Activated naive CD4-positive, alpha-beta T cell treated with anti-CD3 and anti-CD28 coated beads for 36 hours (primary cell): ENCODE measurements at regions not wholly inside any gene's neighbourhood (a gene's known extent, or its start where the extent isn't known, plus 50 kb on each side); places are given as distances from the start of the nearest gene placed in this dataset.
"Not testable (repeated sequence)": the region's sequence is repeated elsewhere in the genome, so short reads cannot be mapped to it uniquely, and the experiment has no call there.

Experiments
- CTCF ChIA-PET: fragments of 350-600 bp; sonication (Branson Sonifier 250); formaldehyde crosslinking; loops from one replicate; lab custom pipeline; 2021; ENCODE audit warnings: antibody characterized with exemption; lab: Charles Lee
- DNase-seq: peaks from one replicate; pipeline ENCODE4 v3.0.0-alpha.2; 2020
- H3K27ac Mint-ChIP-seq: one replicate; pipeline ENCODE4 v1.8.0; 2021; ENCODE audit warnings: mild to moderate bottlenecking, mixed read lengths
- H3K27me3 Mint-ChIP-seq: one replicate; pipeline ENCODE4 v1.8.0; 2021; ENCODE audit warnings: low read depth, mixed read lengths
- H3K36me3 Mint-ChIP-seq: one replicate; pipeline ENCODE4 v1.8.0; 2021; ENCODE audit warnings: low read depth, mixed read lengths
- H3K4me1 Mint-ChIP-seq: one replicate; pipeline ENCODE4 v1.8.0; 2021; ENCODE audit warnings: low read depth, mixed read lengths
- H3K4me3 Mint-ChIP-seq: one replicate; pipeline ENCODE4 v1.8.0; 2021; ENCODE audit warnings: mild to moderate bottlenecking, moderate library complexity, mixed read lengths
- H3K9me3 Mint-ChIP-seq: one replicate; pipeline ENCODE4 v1.8.0; 2021; ENCODE audit warnings: mixed read lengths
- intact Hi-C: fragments of 100-400 bp; cut with micrococcal nuclease; formaldehyde crosslinking; loops from one replicate; pipeline ENCODE4 v1.15.1; 2023

DNA sequence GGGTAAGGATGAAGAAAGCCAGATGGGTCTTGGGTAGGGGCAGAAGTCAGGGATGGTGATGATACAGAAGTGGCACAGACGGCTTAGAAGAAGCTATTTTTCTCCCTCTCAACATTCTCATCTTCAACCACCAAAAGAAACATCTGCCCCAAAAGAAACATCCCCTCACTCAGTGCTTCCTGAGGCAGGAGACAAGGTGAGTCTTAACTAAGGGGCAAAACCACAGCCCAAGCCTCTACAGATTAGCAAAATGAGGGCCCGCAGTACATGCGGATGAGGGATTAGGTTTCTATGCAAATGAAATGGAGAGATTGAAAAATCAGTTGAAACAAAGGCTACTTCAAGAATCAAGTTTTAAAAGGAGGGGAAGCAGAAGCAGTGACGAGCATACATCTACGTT lies 241.3 kb upstream of the CCDC196 start:
- no peaks in the 10 kb centered on the region for H3K36me3 Mint-ChIP-seq
- H3K9me3 Mint-ChIP-seq = no peaks in the 10 kb centered on the region
- H3K27me3 Mint-ChIP-seq = peaks cover 2% of the 10 kb centered on the region
- DNase-seq = no peak
- H3K27ac Mint-ChIP-seq = no peak overlapping the region
- no peaks in the 10 kb centered on the region for H3K4me1 Mint-ChIP-seq
- H3K4me3 Mint-ChIP-seq = no peak overlapping the region
- intact Hi-C loops = no loop called here
- CTCF ChIA-PET = no interaction called here

DNA sequence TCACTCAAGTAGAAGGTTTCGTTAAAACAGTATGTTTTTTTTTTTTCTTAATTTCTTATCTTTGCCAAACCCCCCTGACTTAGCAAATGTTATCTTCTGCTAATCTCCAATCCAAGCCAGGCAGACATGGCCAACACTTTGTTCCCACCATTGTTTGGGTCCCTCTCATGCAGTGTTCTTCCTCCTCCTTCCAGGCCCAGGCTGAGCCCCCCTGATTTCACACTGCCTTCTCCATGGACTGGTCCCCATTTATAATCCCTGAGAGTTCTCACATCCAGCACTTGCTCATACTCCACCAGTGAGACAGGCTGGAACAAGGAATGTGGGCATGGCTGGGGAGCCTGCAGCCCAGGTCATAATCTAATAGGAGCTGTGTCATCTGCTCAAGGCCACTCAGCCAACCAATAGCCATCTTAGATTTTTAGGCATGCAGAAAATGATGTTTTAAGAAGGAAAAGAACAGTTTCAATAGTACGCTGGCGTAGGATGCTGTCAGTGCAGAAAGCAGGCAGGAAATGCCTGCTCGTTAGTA lies 238.4 kb upstream of the CCDC196 start:
- CTCF ChIA-PET = no interaction called here
- peaks cover 2% of the 10 kb centered on the region for H3K27me3 Mint-ChIP-seq
- no peaks in the 10 kb centered on the region for H3K36me3 Mint-ChIP-seq
- H3K4me1 Mint-ChIP-seq = no peaks in the 10 kb centered on the region
- H3K9me3 Mint-ChIP-seq = no peaks in the 10 kb centered on the region
- intact Hi-C loops = no loop called here
- H3K4me3 Mint-ChIP-seq = no peak overlapping the region
- DNase-seq = no peak
- H3K27ac Mint-ChIP-seq = no peak overlapping the region

- DNase-seq = no peak
- Mint-ChIP-seq H3K27ac (no peak overlapping the region), H3K27me3 (peaks cover 2% of the 10 kb centered on the region), H3K4me3 (no peak overlapping the region), H3K4me1 (no peaks in the 10 kb centered on the region), H3K36me3 (no peaks in the 10 kb centered on the region), H3K9me3 (no peaks in the 10 kb centered on the region)
- intact Hi-C loops = no loop called here
- CTCF ChIA-PET = no interaction called here
Observed at GRCh38 chr14:66248256-66248655, 237.9 kb upstream of the CCDC196 start.

DNA sequence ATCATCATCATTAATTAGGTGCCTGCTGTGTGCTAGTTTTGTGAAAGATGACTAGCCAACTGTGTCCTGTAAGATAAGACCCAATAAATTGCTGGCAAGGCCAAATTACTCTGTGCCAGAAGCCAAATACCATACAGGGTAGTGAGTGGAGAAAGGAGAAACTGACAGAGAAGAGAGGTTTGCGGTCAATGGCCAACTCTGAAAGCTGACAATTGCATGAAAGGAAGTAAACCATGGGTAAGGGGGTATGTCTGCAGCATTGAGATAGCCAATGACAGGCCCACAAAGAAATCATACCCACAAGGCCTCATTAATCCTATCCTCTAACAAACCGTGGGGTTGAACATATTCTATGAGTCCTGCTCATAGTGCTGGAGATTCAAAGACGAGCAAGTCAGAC lies 236.6 kb upstream of the CCDC196 start:
- Mint-ChIP-seq H3K9me3 (no peaks in the 10 kb centered on the region), H3K4me1 (no peaks in the 10 kb centered on the region)

DNA sequence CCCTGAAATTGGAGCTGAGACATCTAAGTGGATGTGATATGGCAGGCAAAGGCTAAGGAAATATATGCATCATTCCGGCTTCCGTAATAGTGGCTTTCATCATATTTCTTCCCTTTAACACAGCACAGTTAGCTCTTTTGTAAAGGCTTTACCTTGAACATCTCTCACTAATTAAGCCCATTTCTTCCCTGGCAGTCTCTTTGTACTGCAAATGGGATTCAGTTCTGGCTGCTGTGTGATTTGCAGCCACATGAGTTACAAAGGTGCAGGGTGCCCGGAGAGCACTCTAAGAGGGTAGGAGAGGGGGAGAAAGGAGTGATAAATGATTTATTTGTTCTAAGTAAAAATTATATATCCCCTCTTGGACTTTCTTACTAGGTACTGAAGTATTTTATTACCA lies 232.1 kb upstream of the CCDC196 start:
- H3K27ac Mint-ChIP-seq = no peak overlapping the region
- H3K9me3 Mint-ChIP-seq = no peaks in the 10 kb centered on the region
- DNase-seq = no peak
- no peaks in the 10 kb centered on the region for H3K27me3 Mint-ChIP-seq
- H3K4me3 Mint-ChIP-seq = no peak overlapping the region
- CTCF ChIA-PET = interaction anchor here (0.7 kb wide), 1 partner anchor 10 kb away, joined by 3 read pairs; no protein-coding TSS in a partner anchor
- intact Hi-C loops = no loop called here
- no peaks in the 10 kb centered on the region for H3K36me3 Mint-ChIP-seq
- H3K4me1 Mint-ChIP-seq = no peaks in the 10 kb centered on the region

More for the DNA sequence above, 236.6 kb upstream of the CCDC196 start:
- H3K4me3 Mint-ChIP-seq = no peak overlapping the region
- no peaks in the 10 kb centered on the region for H3K36me3 Mint-ChIP-seq
- H3K27ac Mint-ChIP-seq = no peak overlapping the region
- DNase-seq = no peak
- CTCF ChIA-PET = no interaction called here
- intact Hi-C loops = no loop called here
- peaks cover 2% of the 10 kb centered on the region for H3K27me3 Mint-ChIP-seq

GRCh38 chr14:66268802-66269334 lies 217.3 kb upstream of the CCDC196 start:
- Mint-ChIP-seq H3K27me3 (peaks cover 6% of the 10 kb centered on the region), H3K9me3 (no peaks in the 10 kb centered on the region), H3K36me3 (no peaks in the 10 kb centered on the region), H3K4me1 (no peaks in the 10 kb centered on the region), H3K27ac (no peak overlapping the region), H3K4me3 (no peak overlapping the region)
- CTCF ChIA-PET = no interaction called here
- DNase-seq = no peak
- intact Hi-C loops = no loop called here

GRCh38 chr14:66272221-66272620 lies 213.9 kb upstream of the CCDC196 start:
- no peaks in the 10 kb centered on the region for H3K36me3 Mint-ChIP-seq
- H3K9me3 Mint-ChIP-seq = no peaks in the 10 kb centered on the region
- H3K27ac Mint-ChIP-seq = no peak overlapping the region
- CTCF ChIA-PET = no interaction called here
- peaks cover 2% of the 10 kb centered on the region for H3K27me3 Mint-ChIP-seq
- H3K4me1 Mint-ChIP-seq = no peaks in the 10 kb centered on the region
- DNase-seq = no peak
- intact Hi-C loops = no loop called here
- no peak overlapping the region for H3K4me3 Mint-ChIP-seq

DNA sequence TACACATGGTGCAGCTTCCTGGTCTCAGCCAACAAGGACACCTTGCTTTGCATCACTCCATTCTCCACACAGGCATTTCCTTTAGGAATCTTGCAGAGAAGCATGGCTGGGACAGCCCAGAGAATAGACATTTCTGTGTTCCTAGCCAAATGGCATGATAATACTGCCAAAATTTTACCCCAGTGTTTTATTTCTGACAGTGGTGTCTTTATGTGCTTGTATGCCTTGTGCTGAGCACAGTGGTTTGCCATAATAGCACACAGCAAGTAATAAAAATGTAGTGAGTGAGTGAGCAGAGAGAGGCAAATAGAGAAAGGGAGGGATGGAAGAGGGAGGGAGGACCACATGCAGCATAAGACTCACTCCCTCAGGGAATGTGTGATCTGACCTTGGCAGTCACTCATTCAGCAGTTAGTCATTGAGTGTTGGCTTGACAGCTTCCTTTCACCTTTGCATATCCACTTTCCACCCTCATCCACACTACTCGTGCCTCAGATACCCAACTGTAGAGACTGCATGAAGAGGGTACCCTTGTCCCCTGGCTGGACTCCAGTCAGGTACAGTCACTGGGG lies 212.8 kb upstream of the CCDC196 start:
- H3K27me3 Mint-ChIP-seq = peaks cover 2% of the 10 kb centered on the region
- no peak overlapping the region for H3K27ac Mint-ChIP-seq
- DNase-seq = no peak
- no peak overlapping the region for H3K4me3 Mint-ChIP-seq
- H3K36me3 Mint-ChIP-seq = no peaks in the 10 kb centered on the region
- intact Hi-C loops = no loop called here
- H3K4me1 Mint-ChIP-seq = no peaks in the 10 kb centered on the region
- no peaks in the 10 kb centered on the region for H3K9me3 Mint-ChIP-seq
- CTCF ChIA-PET = no interaction called here

DNA sequence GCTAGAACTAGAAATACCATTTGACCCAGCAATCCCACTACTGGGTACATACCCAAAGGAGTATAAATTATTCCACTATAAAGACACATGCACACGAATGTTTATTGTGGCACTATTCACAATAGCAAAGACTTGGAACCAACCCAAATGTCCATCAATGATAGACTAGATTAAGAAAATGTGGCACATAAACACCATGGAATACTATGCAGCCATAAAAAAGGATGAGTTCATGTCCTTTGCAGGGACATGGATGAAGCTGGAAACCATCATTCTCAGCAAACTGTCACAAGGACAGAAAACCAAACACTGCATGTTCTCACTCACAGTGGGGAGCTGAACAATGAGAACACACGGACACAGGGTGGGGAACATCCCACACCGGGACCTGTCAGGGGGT lies 207.8 kb upstream of the CCDC196 start:
- H3K4me3 Mint-ChIP-seq, intact Hi-C loops, DNase-seq, H3K9me3 Mint-ChIP-seq, CTCF ChIA-PET, H3K36me3 Mint-ChIP-seq, H3K27ac Mint-ChIP-seq, H3K27me3 Mint-ChIP-seq, H3K4me1 Mint-ChIP-seq: not testable (repeated sequence)

- no peaks in the 10 kb centered on the region for H3K4me1 Mint-ChIP-seq
- no peak overlapping the region for H3K4me3 Mint-ChIP-seq
- peaks cover 6% of the 10 kb centered on the region for H3K36me3 Mint-ChIP-seq
- CTCF ChIA-PET = no interaction called here
- H3K9me3 Mint-ChIP-seq = peaks cover 6% of the 10 kb centered on the region
- intact Hi-C loops = no loop called here
- no peak overlapping the region for H3K27ac Mint-ChIP-seq
- DNase-seq = no peak
- no peaks in the 10 kb centered on the region for H3K27me3 Mint-ChIP-seq
Observed at GRCh38 chr14:66281036-66281776, 205.0 kb upstream of the CCDC196 start.

DNA sequence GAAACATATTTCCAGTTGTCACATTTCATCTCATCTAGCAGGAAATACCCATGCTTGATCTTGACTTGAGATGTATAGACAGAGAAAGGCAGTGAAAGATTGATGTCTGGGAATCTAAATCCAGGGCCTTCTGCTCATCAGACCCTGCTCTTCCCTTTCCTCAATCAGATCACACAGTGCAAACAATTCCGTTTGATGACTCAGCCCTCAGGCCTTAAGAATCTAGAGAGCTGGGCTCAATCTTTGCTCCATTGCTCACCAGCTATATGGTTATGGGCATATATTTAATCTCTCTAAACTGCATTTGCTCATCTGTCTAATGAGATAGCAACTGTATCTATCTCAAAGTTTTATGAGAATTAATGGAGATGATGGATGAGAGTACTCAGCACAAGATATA lies 201.8 kb upstream of the CCDC196 start:
- H3K27ac Mint-ChIP-seq = no peak overlapping the region
- peaks cover 4% of the 10 kb centered on the region for H3K36me3 Mint-ChIP-seq
- H3K4me3 Mint-ChIP-seq = no peak overlapping the region
- CTCF ChIA-PET = no interaction called here
- peaks cover 4% of the 10 kb centered on the region for H3K9me3 Mint-ChIP-seq
- intact Hi-C loops = no loop called here
- no peaks in the 10 kb centered on the region for H3K27me3 Mint-ChIP-seq
- no peaks in the 10 kb centered on the region for H3K4me1 Mint-ChIP-seq
- no peak for DNase-seq

DNA sequence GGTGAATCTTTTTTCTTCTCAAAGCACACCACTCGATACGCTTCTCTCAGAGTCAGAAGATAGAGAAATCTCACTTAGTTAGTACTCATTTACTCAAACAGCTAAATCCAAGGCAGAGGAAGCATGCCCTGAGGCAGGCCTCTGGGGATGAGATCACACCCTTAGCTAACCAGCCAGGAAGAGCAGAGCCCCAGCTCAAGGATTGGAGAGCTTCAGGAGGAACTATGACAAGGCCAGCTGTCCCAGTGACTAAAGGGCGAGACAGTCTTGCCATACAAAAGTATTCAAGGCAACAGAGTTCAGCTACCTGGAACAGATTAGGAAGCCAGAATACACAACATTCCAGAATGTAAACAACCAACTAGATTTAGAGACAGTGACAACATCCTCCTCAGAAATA lies 197.7 kb upstream of the CCDC196 start:
- intact Hi-C loops = no loop called here
- Mint-ChIP-seq H3K4me1 (no peaks in the 10 kb centered on the region), H3K27ac (no peak overlapping the region), H3K4me3 (no peak overlapping the region), H3K36me3 (no peaks in the 10 kb centered on the region), H3K27me3 (no peaks in the 10 kb centered on the region), H3K9me3 (peaks cover 1% of the 10 kb centered on the region)
- CTCF ChIA-PET = interaction anchor here (0.7 kb wide), 1 partner anchor 71 kb away, joined by 3 read pairs; no protein-coding TSS in a partner anchor
- DNase-seq = no peak

DNA sequence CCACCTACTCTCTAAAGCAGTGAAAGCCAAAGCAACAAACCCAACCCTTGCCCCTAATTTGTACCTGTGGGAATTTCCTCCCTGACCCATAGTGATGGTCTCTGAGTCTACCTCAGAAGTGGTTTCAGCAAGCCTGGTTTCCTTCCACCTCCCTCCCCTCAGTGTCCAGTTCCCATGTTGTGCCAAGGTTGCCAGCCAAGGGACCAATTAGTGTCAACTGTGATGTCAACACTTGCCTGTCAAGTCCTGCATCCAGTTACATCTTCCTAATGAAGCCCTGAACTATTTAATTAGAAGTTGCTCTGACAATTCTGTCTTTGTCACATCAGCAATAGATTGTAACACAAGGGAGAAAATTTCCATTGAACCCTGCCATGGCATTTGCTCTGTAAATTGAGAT lies 194.4 kb upstream of the CCDC196 start:
- intact Hi-C loops = no loop called here
- Mint-ChIP-seq H3K27ac (no peak overlapping the region), H3K4me1 (no peaks in the 10 kb centered on the region), H3K36me3 (no peaks in the 10 kb centered on the region), H3K4me3 (no peak overlapping the region), H3K9me3 (peaks cover 1% of the 10 kb centered on the region), H3K27me3 (no peaks in the 10 kb centered on the region)
- CTCF ChIA-PET = no interaction called here
- no peak for DNase-seq
